ENCODE measurements at regions not wholly inside any gene's neighbourhood (a gene's known extent, or its start where the extent isn't known, plus 50 kb on each side); places are given as distances from the start of the nearest gene placed in this dataset.
"Not testable (repeated sequence)": the region's sequence is repeated elsewhere in the genome, so short reads cannot be mapped to it uniquely, and the experiment has no call there.

GRCh38 chr22:11703588-11703987, 3824.4 kb upstream of the OR11H1 start:
- TF ChIP-seq CTCF, EP300, POLR2A (IDR thresholded peaks at IDR 0.05): not testable (repeated sequence)

Data from sigmoid colon (tissue), 4 donors.